ENCODE measurements at regions not wholly inside any gene's neighbourhood (a gene's known extent, or its start where the extent isn't known, plus 50 kb on each side); places are given as distances from the start of the nearest gene placed in this dataset.

- DNase-seq, result no peak
- Histone ChIP-seq H3K4me3 (ENCODE audit: insufficient read depth, low read depth, low read length, poor library complexity, severe bottlenecking) (no peak overlapping the region), H3K9me3 (ENCODE audit: control insufficient read depth, low read length) (no peaks in the 10 kb centered on the region), H3K36me3 (ENCODE audit: control insufficient read depth, insufficient read depth, low read length) (no peaks in the 10 kb centered on the region), H3K27me3 (replicated peaks; ENCODE audit: control insufficient read depth, insufficient read depth, low read length, poor library complexity, severe bottlenecking) (no peaks in the 10 kb centered on the region), H3K27ac (ENCODE audit: insufficient read depth, low read length, poor library complexity, severe bottlenecking) (no peak overlapping the region), H3K4me1 (ENCODE audit: control insufficient read depth, insufficient read depth, low read length, poor library complexity, severe bottlenecking) (peaks cover 11% of the 10 kb centered on the region)
Measured at GRCh38 chr13:29964181-29964845, 113.9 kb upstream of the UBL3 start.

- Histone ChIP-seq H3K27me3 (replicated peaks; ENCODE audit: control insufficient read depth, insufficient read depth, low read length, poor library complexity, severe bottlenecking) (no peaks in the 10 kb centered on the region), H3K9me3 (ENCODE audit: control insufficient read depth, low read length) (no peaks in the 10 kb centered on the region), H3K4me1 (ENCODE audit: control insufficient read depth, insufficient read depth, low read length, poor library complexity, severe bottlenecking) (peaks cover 18% of the 10 kb centered on the region), H3K4me3 (ENCODE audit: insufficient read depth, low read depth, low read length, poor library complexity, severe bottlenecking) (no peak overlapping the region), H3K27ac (ENCODE audit: insufficient read depth, low read length, poor library complexity, severe bottlenecking) (no peak overlapping the region), H3K36me3 (ENCODE audit: control insufficient read depth, insufficient read depth, low read length) (no peaks in the 10 kb centered on the region)
- no peak for DNase-seq
Measured at GRCh38 chr13:29963089-29963488, 112.7 kb upstream of the UBL3 start.

- no peaks in the 10 kb centered on the region for H3K36me3 ChIP-seq (ENCODE audit: control insufficient read depth, insufficient read depth, low read length)
- DNase-seq, result no peak
- H3K9me3 ChIP-seq (ENCODE audit: control insufficient read depth, low read length), result no peaks in the 10 kb centered on the region
- no peaks in the 10 kb centered on the region for H3K27me3 ChIP-seq (replicated peaks; ENCODE audit: control insufficient read depth, insufficient read depth, low read length, poor library complexity, severe bottlenecking)
- H3K27ac ChIP-seq (ENCODE audit: insufficient read depth, low read length, poor library complexity, severe bottlenecking), result peak overlapping the region; percentile 5
- H3K4me3 ChIP-seq (ENCODE audit: insufficient read depth, low read depth, low read length, poor library complexity, severe bottlenecking), result no peak overlapping the region
- peaks cover 20% of the 10 kb centered on the region for H3K4me1 ChIP-seq (ENCODE audit: control insufficient read depth, insufficient read depth, low read length, poor library complexity, severe bottlenecking)
Measured at GRCh38 chr13:29961036-29961670, 110.7 kb upstream of the UBL3 start.

GRCh38 chr13:29959603-29960002, 109.2 kb upstream of the UBL3 start:
- Histone ChIP-seq H3K4me3 (ENCODE audit: insufficient read depth, low read depth, low read length, poor library complexity, severe bottlenecking) (no peak overlapping the region), H3K36me3 (ENCODE audit: control insufficient read depth, insufficient read depth, low read length) (no peaks in the 10 kb centered on the region), H3K27ac (ENCODE audit: insufficient read depth, low read length, poor library complexity, severe bottlenecking) (no peak overlapping the region), H3K4me1 (ENCODE audit: control insufficient read depth, insufficient read depth, low read length, poor library complexity, severe bottlenecking) (peaks cover 23% of the 10 kb centered on the region), H3K9me3 (ENCODE audit: control insufficient read depth, low read length) (no peaks in the 10 kb centered on the region), H3K27me3 (replicated peaks; ENCODE audit: control insufficient read depth, insufficient read depth, low read length, poor library complexity, severe bottlenecking) (no peaks in the 10 kb centered on the region)
- DNase-seq, result no peak

- Histone ChIP-seq H3K27me3 (replicated peaks; ENCODE audit: control insufficient read depth, insufficient read depth, low read length, poor library complexity, severe bottlenecking) (no peaks in the 10 kb centered on the region), H3K27ac (ENCODE audit: insufficient read depth, low read length, poor library complexity, severe bottlenecking) (no peak overlapping the region), H3K4me3 (ENCODE audit: insufficient read depth, low read depth, low read length, poor library complexity, severe bottlenecking) (no peak overlapping the region), H3K9me3 (ENCODE audit: control insufficient read depth, low read length) (no peaks in the 10 kb centered on the region), H3K36me3 (ENCODE audit: control insufficient read depth, insufficient read depth, low read length) (no peaks in the 10 kb centered on the region), H3K4me1 (ENCODE audit: control insufficient read depth, insufficient read depth, low read length, poor library complexity, severe bottlenecking) (peaks cover 25% of the 10 kb centered on the region)
- no peak for DNase-seq
Measured at GRCh38 chr13:29959086-29959485, 108.7 kb upstream of the UBL3 start.

- no peaks in the 10 kb centered on the region for H3K27me3 ChIP-seq (replicated peaks; ENCODE audit: control insufficient read depth, insufficient read depth, low read length, poor library complexity, severe bottlenecking)
- DNase-seq, result peak in 2 of 3 donors; percentile 9 to 22
- no peak overlapping the region for H3K4me3 ChIP-seq (ENCODE audit: insufficient read depth, low read depth, low read length, poor library complexity, severe bottlenecking)
- H3K4me1 ChIP-seq (ENCODE audit: control insufficient read depth, insufficient read depth, low read length, poor library complexity, severe bottlenecking), result peaks cover 31% of the 10 kb centered on the region
- H3K9me3 ChIP-seq (ENCODE audit: control insufficient read depth, low read length), result no peaks in the 10 kb centered on the region
- no peak overlapping the region for H3K27ac ChIP-seq (ENCODE audit: insufficient read depth, low read length, poor library complexity, severe bottlenecking)
- H3K36me3 ChIP-seq (ENCODE audit: control insufficient read depth, insufficient read depth, low read length), result no peaks in the 10 kb centered on the region
Measured at GRCh38 chr13:29958476-29958875, 108.1 kb upstream of the UBL3 start.

- Histone ChIP-seq H3K9me3 (ENCODE audit: control insufficient read depth, low read length) (no peaks in the 10 kb centered on the region), H3K36me3 (ENCODE audit: control insufficient read depth, insufficient read depth, low read length) (no peaks in the 10 kb centered on the region), H3K27ac (ENCODE audit: insufficient read depth, low read length, poor library complexity, severe bottlenecking) (no peak overlapping the region), H3K4me3 (ENCODE audit: insufficient read depth, low read depth, low read length, poor library complexity, severe bottlenecking) (no peak overlapping the region), H3K27me3 (replicated peaks; ENCODE audit: control insufficient read depth, insufficient read depth, low read length, poor library complexity, severe bottlenecking) (no peaks in the 10 kb centered on the region), H3K4me1 (ENCODE audit: control insufficient read depth, insufficient read depth, low read length, poor library complexity, severe bottlenecking) (peaks cover 34% of the 10 kb centered on the region)
- DNase-seq, result no peak
Measured at GRCh38 chr13:29957320-29957719, 106.9 kb upstream of the UBL3 start.

GRCh38 chr13:29956853-29957252, 106.4 kb upstream of the UBL3 start:
- H3K4me1 ChIP-seq (ENCODE audit: control insufficient read depth, insufficient read depth, low read length, poor library complexity, severe bottlenecking), result peaks cover 32% of the 10 kb centered on the region
- H3K27me3 ChIP-seq (replicated peaks; ENCODE audit: control insufficient read depth, insufficient read depth, low read length, poor library complexity, severe bottlenecking), result no peaks in the 10 kb centered on the region
- no peak overlapping the region for H3K4me3 ChIP-seq (ENCODE audit: insufficient read depth, low read depth, low read length, poor library complexity, severe bottlenecking)
- H3K36me3 ChIP-seq (ENCODE audit: control insufficient read depth, insufficient read depth, low read length), result no peaks in the 10 kb centered on the region
- no peak overlapping the region for H3K27ac ChIP-seq (ENCODE audit: insufficient read depth, low read length, poor library complexity, severe bottlenecking)
- DNase-seq, result no peak
- no peaks in the 10 kb centered on the region for H3K9me3 ChIP-seq (ENCODE audit: control insufficient read depth, low read length)

GRCh38 chr13:29955137-29955650, 104.8 kb upstream of the UBL3 start:
- H3K36me3 ChIP-seq (ENCODE audit: control insufficient read depth, insufficient read depth, low read length), result no peaks in the 10 kb centered on the region
- no peaks in the 10 kb centered on the region for H3K27me3 ChIP-seq (replicated peaks; ENCODE audit: control insufficient read depth, insufficient read depth, low read length, poor library complexity, severe bottlenecking)
- H3K27ac ChIP-seq (ENCODE audit: insufficient read depth, low read length, poor library complexity, severe bottlenecking), result no peak overlapping the region
- no peak overlapping the region for H3K4me3 ChIP-seq (ENCODE audit: insufficient read depth, low read depth, low read length, poor library complexity, severe bottlenecking)
- H3K9me3 ChIP-seq (ENCODE audit: control insufficient read depth, low read length), result no peaks in the 10 kb centered on the region
- H3K4me1 ChIP-seq (ENCODE audit: control insufficient read depth, insufficient read depth, low read length, poor library complexity, severe bottlenecking), result peaks cover 24% of the 10 kb centered on the region
- DNase-seq, result no peak
